Loucy (cell line): ENCODE measurements at regions not wholly inside any gene's neighbourhood (a gene's known extent, or its start where the extent isn't known, plus 50 kb on each side); places are given as distances from the start of the nearest gene placed in this dataset.

Source experiments
- H2AFZ ChIP-seq: fragments of 200-600 bp; sonication (generic); 2 replicates; pipeline ENCODE4 v1.6.0; 2016; ENCODE audit warnings: antibody characterized with exemption, mild to moderate bottlenecking, low read length, moderate library complexity
- H3F3A ChIP-seq: fragments of 200-600 bp; 2 replicates; pipeline ENCODE4 v1.6.0; 2016; ENCODE audit warnings: antibody characterized with exemption, low read depth, mild to moderate bottlenecking
- H3K27me3 ChIP-seq: fragments of 200-600 bp; sonication (generic); 2 replicates; pipeline ENCODE4 v1.6.1; 2014; ENCODE audit warnings: low read length, mild to moderate bottlenecking; ENCODE audit not compliant: insufficient read depth, poor library complexity, severe bottlenecking
- H3K36me3 ChIP-seq: fragments of 200-600 bp; sonication (generic); 2 replicates; pipeline ENCODE4 v1.6.1; 2016; ENCODE audit warnings: low read length; ENCODE audit not compliant: insufficient read depth
- H3K4me1 ChIP-seq: fragments of 200-600 bp; sonication (generic); 2 replicates; pipeline ENCODE4 v1.5.1; 2014; ENCODE audit warnings: low read length, mild to moderate bottlenecking; ENCODE audit not compliant: insufficient read depth, poor library complexity, severe bottlenecking
- H3K4me2 ChIP-seq: fragments of 200-600 bp; sonication (generic); 2 replicates; pipeline ENCODE4 v1.6.0; 2014; ENCODE audit warnings: antibody characterized with exemption, low read length, low read depth, mild to moderate bottlenecking; ENCODE audit not compliant: poor library complexity, severe bottlenecking
- H3K4me3 ChIP-seq: fragments of 200-600 bp; sonication (generic); 2 replicates; pipeline ENCODE4 v1.5.1; 2014; ENCODE audit warnings: low read length, mild to moderate bottlenecking, mixed read lengths; ENCODE audit not compliant: poor library complexity, severe bottlenecking
- H3K79me2 ChIP-seq: fragments of 200-600 bp; sonication (generic); 2 replicates; pipeline ENCODE4 v1.6.1; 2014; ENCODE audit warnings: low read length; ENCODE audit not compliant: insufficient read depth
- H3K9ac ChIP-seq: fragments of 200-600 bp; sonication (generic); 2 replicates; pipeline ENCODE4 v1.6.0; 2014; ENCODE audit warnings: mild to moderate bottlenecking, low read depth, low read length, moderate library complexity; ENCODE audit not compliant: poor library complexity, severe bottlenecking
- H3K9me2 ChIP-seq: fragments of 200-600 bp; sonication (generic); replicated peaks from 2 replicates; pipeline ENCODE4 v1.6.1; 2016; ENCODE audit warnings: low read depth, low read length, mixed read lengths
- H3K9me3 ChIP-seq: fragments of 200-600 bp; sonication (generic); 2 replicates; pipeline ENCODE4 v1.6.1; 2014; ENCODE audit warnings: mild to moderate bottlenecking, antibody characterized with exemption, low read length, low read depth; ENCODE audit not compliant: insufficient read depth
- H4K20me1 ChIP-seq: fragments of 200-600 bp; sonication (generic); 2 replicates; pipeline ENCODE4 v1.6.0; 2014; ENCODE audit warnings: antibody characterized with exemption, low read length, mild to moderate bottlenecking; ENCODE audit not compliant: insufficient read depth, poor library complexity, severe bottlenecking
- CTCF ChIP-seq: fragments of 200-600 bp; sonication (generic); conservative IDR thresholded peaks from 2 replicates; pipeline ENCODE4 v1.5.1; 2014; ENCODE audit warnings: mild to moderate bottlenecking, antibody characterized with exemption, low read length
- EZH2phosphoT487 ChIP-seq: fragments of 200-600 bp; IDR thresholded peaks from 2 replicates; pipeline ENCODE4 v1.6.1; 2018; ENCODE audit warnings: antibody characterized with exemption, mild to moderate bottlenecking, moderate library complexity, borderline replicate concordance

DNA sequence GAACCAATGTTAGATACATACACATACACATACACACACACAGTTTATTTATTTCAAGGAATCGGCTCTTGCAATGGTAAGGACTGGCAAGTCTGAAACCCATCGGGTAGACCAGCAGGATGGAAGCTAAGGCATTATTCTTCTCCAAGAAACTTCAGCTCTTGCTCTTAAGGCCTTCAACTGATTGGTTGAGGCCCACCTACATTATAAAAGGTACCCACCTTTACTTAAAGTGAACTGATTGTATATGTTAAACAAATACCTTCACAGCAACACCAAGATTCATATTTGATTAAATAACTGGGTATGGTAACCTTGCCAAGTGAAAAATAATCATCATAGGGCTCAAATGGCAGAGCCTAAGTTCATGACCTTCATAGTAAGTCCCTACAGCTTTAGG, 695.5 kb downstream of the BCL11B start:
- TF ChIP-seq EZH2phosphoT487 (no peak), CTCF (no peak)
- no peaks in the 10 kb centered on the region for H3K79me2 ChIP-seq
- no peaks in the 10 kb centered on the region for H3K9me2 ChIP-seq
- H3K4me3 ChIP-seq = no peak overlapping the region
- H4K20me1 ChIP-seq = no peaks in the 10 kb centered on the region
- no peak overlapping the region for H3K9ac ChIP-seq
- H3K4me1 ChIP-seq = no peaks in the 10 kb centered on the region
- H3K27me3 ChIP-seq = no peaks in the 10 kb centered on the region
- H3F3A ChIP-seq = no peaks in the 10 kb centered on the region
- H3K36me3 ChIP-seq = no peaks in the 10 kb centered on the region
- no peaks in the 10 kb centered on the region for H3K9me3 ChIP-seq
- H2AFZ ChIP-seq = no peak overlapping the region
- H3K4me2 ChIP-seq = no peak overlapping the region

- no peaks in the 10 kb centered on the region for H3K79me2 ChIP-seq
- H3K4me1 ChIP-seq = no peaks in the 10 kb centered on the region
- H4K20me1 ChIP-seq = no peaks in the 10 kb centered on the region
- H3K36me3 ChIP-seq = no peaks in the 10 kb centered on the region
- no peak overlapping the region for H3K9ac ChIP-seq
- no peak for TF ChIP-seq CTCF
- TF ChIP-seq EZH2phosphoT487 = no peak
- H3K9me2 ChIP-seq = no peaks in the 10 kb centered on the region
- H3K27me3 ChIP-seq = no peaks in the 10 kb centered on the region
- no peaks in the 10 kb centered on the region for H3K9me3 ChIP-seq
- H3K4me2 ChIP-seq = no peak overlapping the region
- no peak overlapping the region for H3K4me3 ChIP-seq
- no peak overlapping the region for H2AFZ ChIP-seq
- H3F3A ChIP-seq = no peaks in the 10 kb centered on the region
Observed at GRCh38 chr14:98578204-98578603, 693.8 kb downstream of the BCL11B start.

DNA sequence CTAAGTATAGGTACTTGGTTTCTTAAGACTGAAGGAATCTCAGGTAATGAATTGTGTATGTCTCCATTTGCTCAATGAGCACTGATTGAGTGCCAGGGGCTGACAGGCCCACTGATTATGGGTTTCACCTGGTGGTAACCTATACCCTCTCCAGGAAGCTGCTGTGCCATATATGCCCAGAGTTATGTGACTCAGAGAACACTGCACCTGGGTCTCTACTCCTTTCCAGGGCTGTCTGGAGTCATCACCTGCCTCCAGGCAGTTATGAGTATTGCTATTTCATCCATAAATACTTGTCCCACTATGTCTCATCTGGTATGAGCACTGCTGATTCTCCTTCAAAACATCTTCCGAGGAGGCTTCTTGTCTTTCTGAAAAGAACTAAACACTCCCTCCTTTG, 692.9 kb downstream of the BCL11B start:
- Histone ChIP-seq H3K36me3 (no peaks in the 10 kb centered on the region), H4K20me1 (no peaks in the 10 kb centered on the region), H2AFZ (no peak overlapping the region), H3F3A (no peaks in the 10 kb centered on the region), H3K9ac (no peak overlapping the region), H3K4me1 (no peaks in the 10 kb centered on the region), H3K79me2 (no peaks in the 10 kb centered on the region), H3K4me2 (no peak overlapping the region), H3K27me3 (no peaks in the 10 kb centered on the region), H3K9me2 (no peaks in the 10 kb centered on the region), H3K4me3 (no peak overlapping the region), H3K9me3 (no peaks in the 10 kb centered on the region)
- TF ChIP-seq EZH2phosphoT487 (no peak), CTCF (no peak)
